Ammon's horn (tissue), 1 donor: ENCODE measurements at regions not wholly inside any gene's neighbourhood (a gene's known extent, or its start where the extent isn't known, plus 50 kb on each side); places are given as distances from the start of the nearest gene placed in this dataset.
A peak's percentile ranks its signal among the peaks of the same experiment; 100 is the strongest.
"Not testable (repeated sequence)": the region's sequence is repeated elsewhere in the genome, so short reads cannot be mapped to it uniquely, and the experiment has no call there.

Experiments used
- DNase-seq: peaks from one replicate; pipeline ENCODE4 v3.0.0-alpha.2; 2016; ENCODE audit warnings: low spot score

DNA sequence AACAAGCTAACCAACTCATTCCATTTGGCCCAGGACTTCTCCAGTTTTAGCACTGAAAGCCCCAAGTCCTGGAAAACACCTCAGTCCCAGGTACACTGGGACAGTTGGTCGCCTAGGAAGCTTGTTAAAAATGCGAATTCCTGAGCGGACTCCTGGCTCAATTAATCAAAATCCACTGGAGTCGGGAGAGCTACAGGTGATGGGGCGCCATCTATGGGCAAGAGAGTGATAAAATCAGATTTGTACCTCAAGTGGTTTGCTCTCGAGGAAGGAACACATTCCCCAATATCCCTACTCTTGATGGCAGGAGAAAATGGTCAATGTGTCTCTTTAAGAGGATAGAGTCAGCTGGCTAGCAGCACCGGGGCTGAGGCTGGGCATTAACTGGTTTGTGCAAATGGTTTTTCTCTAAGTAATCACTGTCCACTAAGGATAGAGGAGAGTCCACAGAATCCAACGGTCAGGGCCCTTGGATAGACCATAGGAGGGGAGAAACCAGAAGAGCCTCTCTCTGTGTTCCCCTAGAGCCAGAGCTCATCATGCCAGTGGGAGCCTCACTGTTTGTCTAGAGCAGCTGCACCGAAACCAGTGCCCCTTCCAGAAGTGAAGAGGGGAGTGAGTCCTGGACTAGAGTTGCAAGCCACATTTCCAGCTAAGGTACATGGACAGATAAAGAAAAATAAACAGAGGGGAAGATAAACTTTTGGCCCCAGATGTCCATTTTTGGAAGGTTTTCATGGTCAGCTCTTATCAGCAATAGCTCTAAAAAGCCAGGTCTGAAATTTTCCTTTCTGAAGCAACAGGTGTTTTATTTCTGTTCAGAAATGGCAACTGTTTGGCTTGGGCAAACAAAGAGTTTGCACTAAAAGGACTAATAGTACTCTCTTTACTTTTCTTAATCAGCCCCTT is 148.5 kb downstream of the TENT5C start:
- DNase-seq = peak; percentile 82

DNA sequence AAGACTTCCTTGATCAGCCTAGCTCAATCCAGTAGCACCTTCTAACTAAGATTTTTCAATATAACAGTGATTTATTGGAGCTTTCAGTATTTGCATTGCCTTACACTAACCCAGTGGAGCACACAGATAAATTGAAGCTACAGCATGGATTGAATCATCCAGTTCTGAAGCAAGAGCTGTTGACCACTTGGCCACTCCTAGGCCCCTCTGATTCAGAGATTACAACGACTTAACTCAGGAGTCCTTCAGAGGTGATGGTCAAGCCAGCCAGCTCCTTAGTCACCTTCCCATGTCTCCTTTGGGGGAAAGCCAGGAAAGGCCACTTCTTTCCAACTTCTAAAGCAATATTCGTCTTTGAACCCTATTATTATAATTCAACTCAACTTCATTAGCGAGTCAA is 151.8 kb downstream of the TENT5C start:
- DNase-seq = no peak

DNA sequence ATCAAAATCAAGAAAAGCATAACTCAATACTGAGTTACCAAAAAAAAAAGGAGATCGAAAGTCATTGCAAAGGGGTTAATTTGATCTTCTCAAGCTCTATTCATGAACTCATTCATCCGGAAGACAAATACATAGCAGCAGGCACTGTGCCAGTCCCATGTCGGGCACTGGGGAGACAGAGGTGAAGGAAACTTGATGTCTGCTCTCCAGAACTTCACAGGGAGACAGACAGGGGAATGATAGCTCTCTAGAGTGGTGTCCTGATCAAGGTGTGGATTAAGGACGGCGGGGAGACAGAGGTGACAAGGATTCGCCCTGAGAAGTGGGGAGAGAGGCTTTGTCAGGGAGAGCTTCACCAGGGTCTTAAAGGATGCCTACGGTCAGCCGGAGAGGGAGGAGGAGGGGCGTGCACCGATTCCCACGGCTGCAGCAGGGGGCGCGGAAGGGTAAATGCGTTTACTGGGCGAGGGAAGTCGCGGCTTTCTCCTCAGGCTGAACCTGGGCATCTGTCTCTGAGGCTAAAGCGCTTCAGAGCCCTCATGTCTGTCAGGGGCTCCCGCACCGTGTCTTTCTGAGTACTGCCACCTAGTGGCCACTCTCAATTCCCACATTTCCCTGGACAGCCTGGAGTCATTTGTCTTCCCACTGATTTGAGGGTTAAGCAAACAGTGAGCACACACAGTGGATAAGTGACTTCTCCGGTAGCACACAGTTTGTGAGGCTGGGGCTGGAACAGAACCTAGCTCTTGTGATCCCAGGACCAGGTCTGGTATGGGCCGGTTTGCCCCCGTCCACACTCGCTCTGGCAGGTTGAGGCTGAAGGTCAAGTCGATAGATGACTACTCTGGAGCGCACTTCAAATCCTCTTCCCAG is 152.8 kb downstream of the TENT5C start:
- DNase-seq = peak; percentile 85

DNA sequence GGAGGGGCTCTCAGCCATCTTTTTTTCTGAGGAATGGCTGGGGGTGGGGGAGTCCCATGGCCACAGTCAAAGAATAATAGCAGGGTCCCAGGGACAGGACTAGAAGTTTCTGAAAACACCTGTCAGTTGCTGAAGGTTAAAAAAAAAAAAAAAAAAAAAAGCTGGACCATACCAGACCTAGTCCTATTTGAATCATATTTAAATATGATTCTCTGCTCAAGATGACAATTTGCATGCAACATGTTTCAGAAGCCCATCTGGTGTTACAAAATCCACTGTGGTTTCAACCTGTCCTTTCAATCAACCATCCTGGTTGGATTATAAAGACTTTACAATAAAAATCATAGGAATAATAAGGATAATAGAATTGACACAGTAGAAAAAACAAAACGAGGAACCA is 153.7 kb downstream of the TENT5C start:
- no peak for DNase-seq

DNA sequence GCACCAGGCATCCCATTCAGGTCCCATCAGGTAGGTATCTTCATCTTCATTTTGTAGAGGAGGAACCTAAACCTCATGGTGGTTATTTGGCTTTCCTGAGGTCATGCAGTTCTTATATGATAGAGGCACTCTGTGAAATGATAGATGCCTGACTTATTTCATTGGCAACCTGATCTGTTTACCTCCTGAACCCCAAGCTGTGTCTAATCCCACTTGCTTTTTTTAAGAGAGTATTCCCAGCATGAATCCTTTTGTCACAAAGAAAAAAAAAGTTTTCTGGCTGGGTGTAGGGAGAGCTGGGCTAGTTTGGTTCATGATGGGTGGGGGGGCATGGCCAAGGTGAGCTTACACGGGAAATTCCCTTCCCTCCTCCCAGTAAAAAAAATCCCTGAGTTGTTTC is 154.2 kb downstream of the TENT5C start:
- no peak for DNase-seq

DNA sequence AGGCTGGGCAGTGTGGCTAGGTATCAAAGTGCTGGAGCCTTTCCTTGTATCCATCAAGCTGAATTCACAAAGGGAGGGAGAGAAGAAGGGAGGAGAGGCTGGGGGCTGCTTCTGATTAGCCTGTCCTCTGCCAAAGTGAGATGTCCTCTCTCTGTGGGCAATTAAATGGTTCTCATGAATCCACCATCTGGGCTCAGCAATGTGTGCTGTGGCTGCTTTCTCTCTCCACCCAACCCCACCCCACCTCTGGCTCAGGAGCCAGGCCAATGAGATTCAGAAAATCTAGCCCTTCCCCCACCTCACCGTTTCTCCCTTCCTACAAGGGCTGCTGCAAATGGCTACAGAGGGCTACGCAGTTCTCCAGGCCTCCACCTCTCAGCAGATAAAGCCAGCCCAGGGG is 154.6 kb downstream of the TENT5C start:
- DNase-seq = no peak

DNA sequence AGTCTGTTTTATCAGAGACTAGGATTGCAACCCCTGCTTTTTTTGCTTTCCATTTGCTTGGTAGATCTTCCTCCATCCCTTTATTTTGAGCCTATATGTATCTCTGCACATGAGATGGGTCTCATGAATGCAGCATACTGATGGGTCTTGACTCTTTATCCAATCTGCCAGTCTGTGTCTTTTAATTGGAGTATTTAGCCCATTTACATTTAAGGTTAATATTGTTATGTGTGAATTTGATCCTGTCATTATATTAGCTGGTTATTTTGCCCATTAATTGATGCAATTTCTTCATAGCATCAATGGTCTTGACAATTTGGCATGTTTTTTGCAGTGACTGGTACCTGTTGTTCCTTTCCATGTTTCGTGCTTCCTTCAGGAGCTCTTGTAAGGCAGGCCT is 161.7 kb downstream of the GDAP2 start:
- DNase-seq = not testable (repeated sequence)

DNA sequence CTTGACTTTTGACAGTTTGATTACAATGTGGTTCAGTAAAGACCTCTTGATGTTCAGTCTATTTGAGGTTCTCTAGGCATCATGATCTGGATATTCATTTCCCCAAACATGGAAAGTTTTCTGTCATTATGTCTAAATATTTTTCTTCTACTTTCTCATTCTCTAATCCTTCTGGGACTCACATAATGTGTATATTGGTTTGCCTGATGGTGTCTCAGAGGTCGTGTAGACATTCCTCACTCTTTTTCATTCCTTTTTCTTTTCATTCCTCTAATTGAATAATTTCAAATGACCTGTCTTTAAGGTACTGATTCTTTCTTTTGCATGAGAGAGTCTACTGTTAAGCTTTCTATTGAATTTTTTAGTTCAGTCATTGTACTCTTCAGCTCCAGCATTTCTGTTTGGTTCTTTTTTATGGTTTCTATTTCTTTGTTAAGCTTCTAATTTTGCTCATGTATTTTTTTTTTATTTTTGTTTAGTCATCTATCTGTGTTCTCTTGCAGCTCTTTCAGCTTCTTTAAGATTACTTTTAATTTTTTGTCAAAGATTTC is 158.4 kb downstream of the GDAP2 start:
- no peak for DNase-seq

DNA sequence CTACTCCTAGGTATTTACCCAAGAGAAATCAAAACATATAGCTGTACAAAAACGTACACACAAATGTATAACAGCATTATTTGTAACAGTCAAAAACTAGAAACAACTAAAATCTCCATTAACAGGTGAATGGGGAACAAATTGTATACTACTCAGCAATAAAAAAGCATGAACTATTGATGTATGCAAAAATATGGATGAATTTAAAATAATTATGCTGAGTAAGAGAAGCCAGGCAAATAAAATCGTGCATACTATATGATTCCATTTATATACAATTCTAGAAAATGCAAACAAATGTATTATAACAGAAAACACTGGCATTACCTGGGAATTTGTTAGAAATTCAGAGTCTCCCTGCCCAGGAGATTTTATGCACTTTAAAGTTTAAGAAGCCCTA is 150.1 kb downstream of the GDAP2 start:
- no peak for DNase-seq

DNA sequence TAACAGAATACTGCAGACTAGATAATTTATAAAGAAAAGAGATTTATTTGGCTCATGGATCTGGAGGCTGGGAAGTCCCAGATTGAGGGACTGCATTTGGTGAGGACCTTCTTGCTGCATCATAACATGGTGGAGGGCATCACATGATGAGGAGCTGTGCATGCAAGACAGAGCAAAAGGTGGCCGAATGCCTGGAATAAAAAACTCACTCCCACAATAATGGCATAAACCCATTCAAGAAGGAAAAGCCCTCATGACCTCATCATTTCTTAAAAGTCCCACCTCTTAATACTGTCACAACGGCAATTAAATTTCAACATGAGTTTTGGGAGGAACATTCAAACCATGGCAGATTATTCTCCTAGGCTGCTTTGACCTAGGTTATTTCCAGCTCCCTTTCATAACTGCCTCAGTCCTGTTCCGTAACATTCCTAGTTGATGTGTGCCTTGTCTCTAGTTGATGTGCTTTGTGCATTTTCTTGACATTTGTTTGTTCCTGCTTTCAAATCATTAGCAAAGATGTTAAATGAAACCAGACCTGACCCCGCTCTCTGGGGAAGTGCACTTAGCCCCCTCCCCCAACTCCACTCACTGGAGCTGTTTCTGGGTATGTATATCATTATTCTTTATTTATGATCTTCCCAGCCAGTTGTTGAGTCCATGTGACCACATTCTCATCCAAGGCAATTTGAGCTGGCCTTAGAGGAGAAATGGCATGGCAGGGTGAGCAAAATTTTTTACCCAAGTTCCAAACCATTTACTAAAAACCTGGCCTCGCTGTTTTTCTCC is 148.5 kb downstream of the GDAP2 start:
- no peak for DNase-seq

DNA sequence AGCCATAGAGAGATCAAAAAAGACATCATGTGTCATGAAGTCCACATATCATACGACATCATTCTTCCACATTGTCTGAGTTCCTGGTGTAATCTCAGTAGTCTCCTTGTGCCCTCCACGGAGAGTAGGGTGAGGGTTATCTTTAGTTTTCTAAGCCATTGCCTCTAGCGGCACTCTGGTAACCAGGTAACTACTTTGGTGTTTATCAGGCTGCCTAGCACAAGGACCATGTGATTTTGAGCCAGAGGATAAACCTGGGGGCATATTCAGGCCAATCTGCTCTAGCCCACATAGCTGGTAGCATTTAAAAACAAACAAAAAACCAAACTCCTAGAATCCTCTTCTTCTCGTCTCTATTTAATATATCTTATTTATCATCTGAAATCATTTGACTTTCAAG is 147.4 kb downstream of the GDAP2 start:
- no peak for DNase-seq

DNA sequence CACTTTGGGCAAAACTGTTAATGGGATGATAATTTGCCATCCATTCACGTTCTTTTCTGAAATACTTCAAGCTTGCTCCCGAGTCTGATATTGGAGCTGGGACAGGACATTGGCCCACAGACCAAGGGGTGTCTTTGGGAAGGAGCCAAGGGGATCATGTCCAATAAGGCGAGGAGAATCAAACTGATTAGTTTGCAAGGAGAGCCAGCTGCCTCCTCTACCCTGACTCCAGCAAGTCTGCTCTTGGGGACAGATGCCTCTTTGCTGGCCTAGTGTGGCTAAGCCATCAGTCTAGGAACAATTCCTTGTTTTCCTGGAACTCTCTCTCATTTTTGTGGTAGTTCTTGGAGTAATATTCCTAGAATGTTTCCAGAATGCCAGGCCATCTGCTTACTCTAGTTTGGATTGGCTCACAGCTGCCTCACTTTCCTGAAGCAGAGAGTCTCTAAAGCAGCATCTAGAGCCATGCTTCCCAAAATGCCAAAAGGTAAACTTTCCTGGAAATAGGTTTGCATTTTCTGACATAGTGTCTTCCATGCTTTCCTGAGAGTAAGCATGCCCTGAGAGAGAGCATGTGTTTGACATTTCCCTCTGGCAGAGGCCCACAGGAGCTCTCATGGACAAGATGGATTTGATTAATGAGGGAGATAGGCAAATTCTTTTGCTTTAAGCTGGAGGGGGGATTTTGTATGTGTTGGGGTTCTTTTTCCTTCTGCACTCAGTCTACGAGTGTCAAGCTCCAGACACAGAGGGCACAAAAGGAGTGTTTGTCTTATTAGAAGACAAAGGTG is 145.6 kb downstream of the GDAP2 start:
- DNase-seq = peak; percentile 2

DNA sequence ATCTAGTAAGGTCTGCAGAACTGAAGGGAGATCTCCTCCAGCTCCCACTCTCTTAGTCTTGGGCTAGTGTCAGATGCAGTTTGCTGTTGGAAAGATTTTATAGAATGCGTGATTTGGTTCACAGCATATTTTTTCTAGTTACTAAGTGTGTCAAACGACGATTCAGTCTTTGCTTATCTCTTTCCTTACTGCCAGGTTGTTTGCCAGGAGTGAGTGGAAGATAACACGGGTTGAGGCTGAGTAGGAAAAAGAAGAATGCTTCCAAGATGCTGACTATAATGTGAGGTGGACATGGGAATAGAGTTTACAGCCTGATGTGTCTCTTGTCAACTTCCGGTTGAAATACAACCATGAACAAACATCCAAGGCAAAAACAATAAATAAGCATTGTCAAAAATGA is 141.4 kb downstream of the GDAP2 start:
- no peak for DNase-seq

DNA sequence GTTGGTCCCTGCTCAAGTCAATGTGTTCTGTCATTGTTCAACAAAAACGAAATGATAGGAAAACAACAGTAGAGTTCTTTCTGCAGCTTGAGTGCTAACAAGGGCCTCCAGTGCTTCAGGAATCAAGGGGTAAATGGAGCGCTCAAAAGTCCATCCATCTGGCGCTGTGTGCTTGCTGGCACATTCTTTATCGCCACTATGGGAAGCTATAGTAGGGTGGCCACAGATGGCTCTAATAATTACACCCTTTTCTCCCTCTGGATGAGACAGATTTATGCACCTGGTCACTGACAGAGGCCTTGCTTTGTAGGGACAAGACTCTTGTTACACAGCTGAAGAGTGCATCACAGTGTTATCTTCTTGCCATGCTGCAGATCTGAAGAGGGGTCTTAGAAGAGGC is 136.0 kb downstream of the GDAP2 start:
- DNase-seq = no peak

DNA sequence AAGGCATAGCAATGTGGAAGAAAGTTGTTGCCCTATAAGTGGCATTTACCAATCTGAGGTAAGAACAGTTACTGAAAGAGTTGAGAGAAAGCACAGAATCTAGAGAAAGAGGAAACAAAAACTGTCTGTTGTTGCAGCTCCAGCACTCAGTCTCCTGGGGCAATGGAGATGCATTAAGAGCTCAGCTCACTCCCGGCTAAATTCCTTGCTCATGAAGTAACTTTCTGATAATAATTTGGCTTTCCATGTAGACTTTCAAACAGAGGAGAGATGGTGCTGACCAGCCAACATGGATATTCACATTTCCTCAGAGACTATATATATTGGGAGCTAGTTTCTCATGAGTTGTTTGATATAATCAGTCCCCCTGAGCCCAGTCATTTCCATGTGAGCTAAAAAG is 135.3 kb downstream of the GDAP2 start:
- DNase-seq = no peak

DNA sequence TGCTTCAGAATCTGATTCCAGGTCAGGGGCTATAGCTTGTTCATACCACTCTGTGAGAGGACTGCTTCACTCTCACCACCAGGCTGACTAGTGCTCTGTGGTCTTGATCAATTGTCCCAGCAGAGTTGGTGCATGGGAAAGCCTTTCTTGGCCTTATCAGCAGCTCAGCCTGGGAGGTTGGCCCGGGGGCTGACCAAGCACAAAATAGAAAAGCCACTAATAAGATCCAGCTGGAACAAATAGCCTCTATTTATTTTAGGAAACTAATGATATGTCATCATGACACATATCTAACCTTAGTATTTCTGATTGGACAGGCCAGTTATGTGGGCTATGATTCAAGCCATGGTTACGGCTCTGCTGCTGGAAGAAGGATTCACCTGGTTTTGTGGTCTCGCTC is 134.2 kb downstream of the GDAP2 start:
- no peak for DNase-seq

DNA sequence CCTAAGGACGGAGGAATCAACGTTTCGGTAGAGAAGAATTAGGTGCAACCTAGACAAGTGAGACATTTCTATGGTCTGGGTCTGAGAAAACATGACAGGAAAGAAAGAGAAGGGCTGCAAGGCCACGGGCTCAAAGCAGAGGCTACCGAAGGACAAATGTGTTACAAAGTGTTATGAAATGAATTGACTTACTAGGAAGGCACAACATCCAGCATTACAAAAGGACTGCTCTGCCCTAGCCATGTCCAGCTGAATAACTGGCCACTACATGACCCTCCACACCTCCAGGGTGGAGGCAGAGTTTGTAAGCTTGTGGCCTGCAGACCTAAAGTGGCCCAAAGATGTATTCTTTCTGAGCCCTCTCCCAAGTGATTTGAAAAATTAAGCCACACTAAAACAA is 133.6 kb downstream of the GDAP2 start:
- no peak for DNase-seq

DNA sequence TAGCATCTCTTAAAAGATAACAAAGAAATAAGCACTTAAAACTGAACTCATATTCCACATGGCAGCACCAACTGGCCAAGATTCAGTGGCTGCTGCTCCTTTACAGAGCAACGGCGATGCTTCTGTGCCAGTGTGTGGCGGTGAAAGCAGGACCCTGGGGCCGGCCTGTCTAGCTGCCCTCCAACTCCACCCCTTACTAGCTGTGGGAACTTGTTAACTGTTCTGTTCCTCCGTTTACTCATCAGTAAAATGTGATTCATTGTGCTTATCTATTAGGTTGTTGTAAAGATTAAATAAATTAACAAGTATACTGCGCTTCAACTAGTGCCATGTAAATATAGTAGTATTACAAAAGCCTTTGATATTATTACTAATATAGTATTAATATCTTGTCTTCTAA is 133.2 kb downstream of the GDAP2 start:
- DNase-seq = no peak

DNA sequence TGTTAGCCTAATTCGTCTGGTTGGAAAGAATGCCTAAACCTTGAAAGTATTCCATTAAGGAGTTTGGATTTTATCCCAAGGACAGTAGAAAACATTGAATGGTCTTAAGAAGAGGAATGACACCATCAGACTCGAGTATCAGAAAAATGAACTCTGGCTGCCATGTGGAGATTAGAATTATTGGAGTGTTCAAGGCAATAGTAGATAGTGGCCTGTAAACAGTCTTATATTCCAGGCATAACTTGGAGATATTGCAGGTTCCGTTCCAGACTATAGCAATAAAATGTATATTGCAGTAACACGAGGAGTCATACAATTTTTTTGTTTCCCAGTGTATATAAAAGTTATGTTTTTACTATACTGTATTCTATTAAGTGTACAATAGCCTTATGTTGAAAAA is 130.9 kb downstream of the GDAP2 start:
- DNase-seq = no peak

DNA sequence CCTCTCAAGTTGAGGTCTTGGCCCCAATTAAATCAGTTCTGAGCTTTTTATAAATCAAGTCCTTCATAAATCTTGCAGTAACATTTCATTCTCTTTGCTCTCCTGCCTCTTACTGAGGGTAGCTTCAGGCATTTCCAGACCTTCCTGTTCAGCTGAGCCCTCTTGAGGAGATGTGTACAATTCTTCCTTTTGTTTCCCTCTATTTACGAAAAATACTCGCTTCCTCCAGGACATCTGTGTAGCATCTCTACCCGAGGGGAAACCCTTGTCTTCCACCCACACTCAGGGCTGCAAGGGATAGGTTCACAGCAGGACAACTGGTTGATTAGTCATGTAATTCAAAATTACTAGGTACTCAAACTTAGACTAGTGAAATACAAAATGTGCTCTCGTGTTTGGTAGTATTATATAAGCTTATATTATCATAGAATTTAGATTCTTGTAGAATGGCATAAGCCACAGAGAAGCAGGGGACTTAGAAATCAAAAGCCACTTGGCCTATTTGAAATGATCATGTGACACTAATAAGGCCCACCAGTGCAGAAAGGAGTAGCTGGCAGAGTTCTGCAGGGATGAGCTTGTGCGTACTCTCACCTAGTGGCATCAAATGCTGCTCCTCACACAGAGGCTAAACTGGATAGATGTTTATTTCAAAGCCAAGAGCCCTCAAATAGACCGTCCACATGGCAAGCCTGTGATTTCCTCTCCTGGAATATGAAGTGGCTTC is 126.7 kb downstream of the GDAP2 start:
- no peak for DNase-seq

DNA sequence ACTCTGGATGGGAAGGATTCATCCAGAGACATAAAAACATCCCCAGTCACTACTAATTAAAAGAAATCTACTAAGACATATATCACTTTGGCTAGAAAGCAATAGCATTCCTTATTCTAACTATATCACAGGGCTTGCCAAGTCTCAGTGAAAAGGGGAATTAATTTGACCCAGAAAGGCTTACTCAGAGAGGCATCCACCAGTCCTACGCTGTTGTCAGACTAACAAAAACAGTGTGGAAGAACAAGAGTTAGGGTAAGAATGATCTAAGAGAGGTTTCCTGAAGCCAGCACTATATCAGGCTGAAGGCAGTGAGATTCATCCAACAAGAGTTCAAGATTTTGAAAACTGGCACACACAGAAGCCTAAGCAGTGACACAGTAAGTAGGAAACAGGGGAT is 126.1 kb downstream of the GDAP2 start:
- DNase-seq = no peak
